Mucosa of descending colon (tissue), 3 donors: ENCODE measurements at regions not wholly inside any gene's neighbourhood (a gene's known extent, or its start where the extent isn't known, plus 50 kb on each side); places are given as distances from the start of the nearest gene placed in this dataset.

Experiments
- ATAC-seq: fragments of 200-7000 bp; cut with Tn5 transposase; one replicate; pipeline ENCODE4 v1.9.1; 2020; ENCODE audit warnings: mild to moderate bottlenecking, moderate library complexity
- DNase-seq, 3 donors: peaks; one replicate each; pipeline ENCODE4 v3.0.0-alpha.2; 2020
- H3K36me3 ChIP-seq: fragments of 200-600 bp; one replicate; pipeline ENCODE4 v1.8.0; 2021; ENCODE audit warnings: low read depth, mild to moderate bottlenecking
- H3K4me1 ChIP-seq: fragments of 200-600 bp; one replicate; pipeline ENCODE4 v1.8.0; 2021; ENCODE audit warnings: low read depth, mild to moderate bottlenecking
- H3K4me3 ChIP-seq: fragments of 200-600 bp; one replicate; pipeline ENCODE4 v1.8.0; 2021; ENCODE audit warnings: mild to moderate bottlenecking
- H3K9me3 ChIP-seq: fragments of 200-600 bp; one replicate; pipeline ENCODE4 v1.8.0; 2021; ENCODE audit warnings: mild to moderate bottlenecking
- intact Hi-C, 2 donors: fragments of 100-400 bp; cut with DNase I in 1 of 2; cut with micrococcal nuclease in 1 of 2; formaldehyde crosslinking; loops; one replicate each; pipeline versions ENCODE4 v1.11.0 to v1.11.1; 2022; cut with DNase I, micrococcal nuclease
- TF ChIP-seq, protein P1 (sequence below): fragments of 200-600 bp; IDR thresholded peaks from one replicate; pipeline ENCODE4 v1.8.0; 2022; ENCODE audit warnings: antibody characterized with exemption, mild to moderate bottlenecking
- donor health status: DM: no; HTN: no; CAD: no; lungs with moderate emphysema.
- donor health status: DM: no; HTN: no; CAD: no.
- donor health status: DM: no; HTN: yes; CAD: no.

DNA sequence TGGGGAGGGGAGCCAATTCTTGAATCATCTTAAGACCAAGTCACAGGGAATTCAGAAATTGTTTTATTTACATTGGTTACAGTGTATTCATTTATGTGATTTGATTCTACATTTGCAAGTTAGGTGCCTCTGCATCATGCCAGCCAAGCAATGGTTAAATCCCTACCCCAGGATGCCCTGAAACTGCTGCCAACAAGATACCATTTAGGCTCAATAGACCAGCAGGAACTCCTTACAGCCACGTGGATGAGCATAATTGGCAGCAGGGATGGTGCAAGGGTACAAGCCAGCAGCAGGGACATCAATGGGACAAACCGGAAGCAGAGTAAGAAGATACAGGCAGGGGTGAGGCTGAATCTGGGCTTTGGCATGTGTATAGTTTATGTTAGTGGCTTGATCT, 72.4 kb upstream of the NBEA start:
- H3K4me3 ChIP-seq: no peak overlapping the region
- TF ChIP-seq, protein P1, sequence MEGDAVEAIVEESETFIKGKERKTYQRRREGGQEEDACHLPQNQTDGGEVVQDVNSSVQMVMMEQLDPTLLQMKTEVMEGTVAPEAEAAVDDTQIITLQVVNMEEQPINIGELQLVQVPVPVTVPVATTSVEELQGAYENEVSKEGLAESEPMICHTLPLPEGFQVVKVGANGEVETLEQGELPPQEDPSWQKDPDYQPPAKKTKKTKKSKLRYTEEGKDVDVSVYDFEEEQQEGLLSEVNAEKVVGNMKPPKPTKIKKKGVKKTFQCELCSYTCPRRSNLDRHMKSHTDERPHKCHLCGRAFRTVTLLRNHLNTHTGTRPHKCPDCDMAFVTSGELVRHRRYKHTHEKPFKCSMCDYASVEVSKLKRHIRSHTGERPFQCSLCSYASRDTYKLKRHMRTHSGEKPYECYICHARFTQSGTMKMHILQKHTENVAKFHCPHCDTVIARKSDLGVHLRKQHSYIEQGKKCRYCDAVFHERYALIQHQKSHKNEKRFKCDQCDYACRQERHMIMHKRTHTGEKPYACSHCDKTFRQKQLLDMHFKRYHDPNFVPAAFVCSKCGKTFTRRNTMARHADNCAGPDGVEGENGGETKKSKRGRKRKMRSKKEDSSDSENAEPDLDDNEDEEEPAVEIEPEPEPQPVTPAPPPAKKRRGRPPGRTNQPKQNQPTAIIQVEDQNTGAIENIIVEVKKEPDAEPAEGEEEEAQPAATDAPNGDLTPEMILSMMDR: no peak
- ATAC-seq: no peak
- no peaks in the 10 kb centered on the region for H3K4me1 ChIP-seq
- DNase-seq: no peak
- no peaks in the 10 kb centered on the region for H3K9me3 ChIP-seq
- no peaks in the 10 kb centered on the region for H3K36me3 ChIP-seq
- intact Hi-C loops: no loop called here

DNA sequence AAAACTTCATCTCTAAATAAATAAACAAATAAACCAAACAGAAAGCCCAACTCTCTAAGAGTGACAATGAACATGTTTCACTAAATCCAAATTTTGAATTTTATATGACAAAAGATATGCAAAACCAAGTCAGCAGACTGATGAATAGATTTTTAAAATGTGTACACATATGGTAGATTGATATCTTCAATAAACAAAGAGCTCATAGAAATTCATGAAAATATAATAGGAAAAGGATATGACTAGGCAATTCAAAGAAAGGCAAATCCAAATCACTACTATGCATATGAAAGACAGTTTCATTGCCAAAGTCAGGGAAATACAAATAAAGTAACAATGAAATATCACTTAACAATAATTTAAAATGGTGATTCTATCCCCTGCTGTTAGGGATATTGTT, 63.7 kb upstream of the NBEA start:
- intact Hi-C loops: no loop called here
- Histone ChIP-seq H3K4me1 (no peaks in the 10 kb centered on the region), H3K9me3 (no peaks in the 10 kb centered on the region), H3K36me3 (no peaks in the 10 kb centered on the region), H3K4me3 (no peak overlapping the region)
- DNase-seq (no peak), ATAC-seq (no peak)
- TF ChIP-seq, protein P1: no peak

DNA sequence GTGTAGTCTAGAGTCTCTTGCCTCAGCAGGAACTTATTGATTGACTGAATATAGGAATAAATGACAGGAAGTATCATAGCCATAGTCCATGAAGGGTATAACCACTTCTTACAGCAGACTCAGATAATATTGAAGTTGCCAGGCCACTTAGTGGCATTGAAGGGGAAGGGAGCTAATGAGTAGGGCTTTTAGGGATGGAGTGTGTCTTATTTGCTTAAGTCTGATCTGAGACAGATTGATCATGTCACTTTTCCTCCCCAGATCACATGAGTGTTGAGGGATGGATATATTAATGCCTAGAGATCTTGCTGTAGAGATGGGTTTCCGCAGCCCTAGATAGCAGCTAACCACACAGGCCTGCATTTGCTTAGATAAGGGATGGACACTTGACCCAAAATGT, 62.2 kb upstream of the NBEA start:
- H3K4me3 ChIP-seq: no peak overlapping the region
- TF ChIP-seq, protein P1: no peak
- intact Hi-C loops: no loop called here
- ATAC-seq (no peak), DNase-seq (no peak)
- H3K4me1 ChIP-seq: no peaks in the 10 kb centered on the region
- no peaks in the 10 kb centered on the region for H3K36me3 ChIP-seq
- no peaks in the 10 kb centered on the region for H3K9me3 ChIP-seq

DNA sequence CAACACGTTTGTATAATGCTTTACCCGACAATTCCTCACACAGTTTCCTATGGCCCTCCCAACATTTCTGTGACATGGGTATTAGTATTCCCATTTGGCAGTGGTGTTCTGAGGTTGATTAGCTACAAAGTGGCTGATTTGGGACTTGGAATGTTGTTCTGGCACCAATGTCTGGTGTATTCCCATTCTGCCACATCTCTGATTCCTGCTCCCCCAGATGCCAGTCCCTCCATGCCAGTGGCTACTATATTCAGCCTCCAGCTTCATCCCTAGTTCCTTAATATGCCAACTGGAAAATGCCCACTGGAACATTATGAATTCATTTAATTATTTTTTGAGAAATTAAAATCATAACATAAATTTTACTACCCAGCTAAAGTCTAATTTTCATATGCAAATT, 60.6 kb upstream of the NBEA start:
- H3K4me3 ChIP-seq: no peak overlapping the region
- DNase-seq (no peak), ATAC-seq (no peak)
- intact Hi-C loops: no loop called here
- no peaks in the 10 kb centered on the region for H3K4me1 ChIP-seq
- H3K9me3 ChIP-seq: no peaks in the 10 kb centered on the region
- TF ChIP-seq, protein P1: no peak
- H3K36me3 ChIP-seq: no peaks in the 10 kb centered on the region

DNA sequence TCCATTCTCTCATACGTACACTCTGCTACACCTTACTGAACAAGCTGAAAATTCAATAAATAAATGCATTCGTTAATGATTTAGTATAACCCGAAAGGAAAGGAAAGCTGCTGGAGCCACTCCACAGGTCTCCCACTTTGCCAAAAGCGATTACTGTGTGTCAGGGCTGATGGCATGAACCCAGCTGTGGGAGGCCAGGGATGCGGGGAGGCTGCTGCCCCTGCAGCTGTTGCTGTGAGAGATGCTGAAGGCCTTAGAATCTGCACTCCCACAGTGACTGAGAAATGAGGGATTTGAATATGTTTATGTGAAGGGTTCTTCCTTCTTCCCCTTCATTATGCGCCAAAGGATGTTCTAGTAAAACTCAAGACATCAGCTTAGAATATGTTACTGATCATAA, 58.7 kb upstream of the NBEA start:
- intact Hi-C loops: no loop called here
- H3K9me3 ChIP-seq: no peaks in the 10 kb centered on the region
- no peaks in the 10 kb centered on the region for H3K36me3 ChIP-seq
- ATAC-seq: no peak
- no peaks in the 10 kb centered on the region for H3K4me1 ChIP-seq
- DNase-seq: peak in 1 of 3 donors; percentile 36
- TF ChIP-seq, protein P1: no peak
- no peak overlapping the region for H3K4me3 ChIP-seq

DNA sequence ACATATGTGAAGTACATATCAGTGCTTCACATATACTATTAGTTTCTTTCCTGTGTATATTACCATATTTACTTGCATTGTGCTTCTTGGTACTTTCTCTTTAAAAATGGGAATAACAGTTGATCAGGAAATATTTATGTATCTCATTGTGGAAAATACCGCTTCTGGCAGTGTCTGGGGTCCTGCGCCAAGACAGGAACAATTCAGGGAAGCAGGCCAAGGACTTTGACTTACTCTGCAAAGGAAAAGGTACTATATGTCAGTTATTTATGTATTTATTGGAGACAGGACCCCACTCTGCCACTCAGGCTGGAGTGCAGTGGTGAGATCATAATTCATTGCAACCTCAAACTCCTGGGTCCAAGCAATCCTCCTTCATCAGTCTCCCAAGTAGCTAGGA, 57.7 kb upstream of the NBEA start:
- TF ChIP-seq, protein P1: no peak
- Histone ChIP-seq H3K9me3 (no peaks in the 10 kb centered on the region), H3K4me3 (no peak overlapping the region), H3K4me1 (no peaks in the 10 kb centered on the region), H3K36me3 (no peaks in the 10 kb centered on the region)
- ATAC-seq (no peak), DNase-seq (no peak)
- intact Hi-C loops: no loop called here
